ENCODE measurements at regions not wholly inside any gene's neighbourhood (a gene's known extent, or its start where the extent isn't known, plus 50 kb on each side); places are given as distances from the start of the nearest gene placed in this dataset.

GRCh38 chr2:236351966-236352525, 87.8 kb upstream of the ASB18 start:
- DNase-seq, result no peak
- no peaks in the 10 kb centered on the region for H3F3A ChIP-seq (ENCODE audit: low read length, unreplicated experiment)
- H3K4me1 ChIP-seq (ENCODE audit: insufficient read depth, low read length), result no peaks in the 10 kb centered on the region
- H3K9me3 ChIP-seq (ENCODE audit: low read length), result no peaks in the 10 kb centered on the region
- CTCF ChIA-PET, result no interaction called here
- no peak overlapping the region for H3K27ac ChIP-seq (ENCODE audit: low read length)
- no peaks in the 10 kb centered on the region for H3K79me2 ChIP-seq (ENCODE audit: low read length)
- no peak overlapping the region for H3K4me3 ChIP-seq (ENCODE audit: low read length)
- H4K20me1 ChIP-seq (ENCODE audit: low read length), result no peaks in the 10 kb centered on the region
- H2AFZ ChIP-seq (ENCODE audit: low read length), result no peak overlapping the region
- ATAC-seq, result no peak; the same call in 1 of the 2 replicates
- POLR2A ChIA-PET (ENCODE audit: unreplicated experiment), result no interaction called here
- no peak overlapping the region for H3K9ac ChIP-seq (ENCODE audit: low read length)
- intact Hi-C loops (cut with micrococcal nuclease), result no loop called here
- no peaks in the 10 kb centered on the region for H3K36me3 ChIP-seq (ENCODE audit: low read depth, low read length)
- TF ChIP-seq EZH2 (IDR thresholded peaks at IDR 0.05; ENCODE audit: low read length, unreplicated experiment), result no peak
- no peak for TF ChIP-seq CTCF (conservative IDR thresholded peaks at IDR 0.05; ENCODE audit: low read depth, low read length)
- no peak for TF ChIP-seq EZH2phosphoT487 (IDR thresholded peaks at IDR 0.05; ENCODE audit: borderline replicate concordance, low read length)
- H3K9me2 ChIP-seq (replicated peaks; ENCODE audit: low read length), result no peaks in the 10 kb centered on the region
- H3K4me2 ChIP-seq (ENCODE audit: low read length), result no peak overlapping the region
- BruUV-seq (replicated peaks), result no TSS peak
- no peaks in the 10 kb centered on the region for H3K27me3 ChIP-seq (ENCODE audit: low read length)

- DNase-seq (peak; percentile 52), ATAC-seq (peak; percentile 46; the same call in 1 of the 2 replicates)
- BruUV-seq (replicated peaks), result no TSS peak
- H3K9me3 ChIP-seq (ENCODE audit: low read length), result no peaks in the 10 kb centered on the region
- H3K4me1 ChIP-seq (ENCODE audit: insufficient read depth, low read length), result no peaks in the 10 kb centered on the region
- H3K27me3 ChIP-seq (ENCODE audit: low read length), result no peaks in the 10 kb centered on the region
- H3K4me3 ChIP-seq (ENCODE audit: low read length), result no peak overlapping the region
- no peaks in the 10 kb centered on the region for H3K36me3 ChIP-seq (ENCODE audit: low read depth, low read length)
- no peaks in the 10 kb centered on the region for H3K79me2 ChIP-seq (ENCODE audit: low read length)
- H3F3A ChIP-seq (ENCODE audit: low read length, unreplicated experiment), result no peaks in the 10 kb centered on the region
- H2AFZ ChIP-seq (ENCODE audit: low read length), result 0 out of 2 replicates have a peak overlapping the region, but pooled peaks have one; percentile 10
- 0 out of 2 replicates have a peak overlapping the region, but pooled peaks have one; percentile 27 for H3K4me2 ChIP-seq (ENCODE audit: low read length)
- ChIA-PET POLR2A (ENCODE audit: unreplicated experiment) (no interaction called here), CTCF (no interaction called here)
- no peaks in the 10 kb centered on the region for H3K9me2 ChIP-seq (replicated peaks; ENCODE audit: low read length)
- intact Hi-C loops (cut with micrococcal nuclease), result loop anchor here (1.0 kb wide), 2 partner anchors 216 to 707 kb away; partner anchors contain the start of gene ACKR3
- H3K9ac ChIP-seq (ENCODE audit: low read length), result no peak overlapping the region
- H4K20me1 ChIP-seq (ENCODE audit: low read length), result no peaks in the 10 kb centered on the region
- TF ChIP-seq EZH2phosphoT487 (IDR thresholded peaks at IDR 0.05; ENCODE audit: borderline replicate concordance, low read length), result no peak
- peak; percentile 91 for TF ChIP-seq CTCF (conservative IDR thresholded peaks at IDR 0.05; ENCODE audit: low read depth, low read length)
- TF ChIP-seq EZH2 (IDR thresholded peaks at IDR 0.05; ENCODE audit: low read length, unreplicated experiment), result no peak
- H3K27ac ChIP-seq (ENCODE audit: low read length), result no peak overlapping the region
Measured at GRCh38 chr2:236352761-236353593, 88.8 kb upstream of the ASB18 start.

GRCh38 chr2:236353594-236353942, 89.4 kb upstream of the ASB18 start:
- CTCF ChIA-PET, result no interaction called here
- Histone ChIP-seq H4K20me1 (ENCODE audit: low read length) (no peaks in the 10 kb centered on the region), H3K9me3 (ENCODE audit: low read length) (no peaks in the 10 kb centered on the region), H3K27me3 (ENCODE audit: low read length) (no peaks in the 10 kb centered on the region), H3K9me2 (replicated peaks; ENCODE audit: low read length) (no peaks in the 10 kb centered on the region), H3K36me3 (ENCODE audit: low read depth, low read length) (no peaks in the 10 kb centered on the region), H3K79me2 (ENCODE audit: low read length) (no peaks in the 10 kb centered on the region), H3K9ac (ENCODE audit: low read length) (no peak overlapping the region), H3K4me2 (ENCODE audit: low read length) (no peak overlapping the region), H3K4me1 (ENCODE audit: insufficient read depth, low read length) (no peaks in the 10 kb centered on the region), H3F3A (ENCODE audit: low read length, unreplicated experiment) (no peaks in the 10 kb centered on the region), H2AFZ (ENCODE audit: low read length) (no peak overlapping the region), H3K4me3 (ENCODE audit: low read length) (no peak overlapping the region), H3K27ac (ENCODE audit: low read length) (no peak overlapping the region)
- DNase-seq (no peak), ATAC-seq (no peak)
- POLR2A ChIA-PET (ENCODE audit: unreplicated experiment), result no interaction called here
- intact Hi-C loops (cut with micrococcal nuclease), result loop anchor here (1.0 kb wide), 2 partner anchors 216 to 707 kb away; partner anchors contain the start of gene ACKR3
- TF ChIP-seq CTCF (conservative IDR thresholded peaks at IDR 0.05; ENCODE audit: low read depth, low read length) (no peak), EZH2 (IDR thresholded peaks at IDR 0.05; ENCODE audit: low read length, unreplicated experiment) (no peak), EZH2phosphoT487 (IDR thresholded peaks at IDR 0.05; ENCODE audit: borderline replicate concordance, low read length) (no peak)
- no TSS peak for BruUV-seq (replicated peaks)

Data from PC-3 (cell line).